ENCODE measurements at regions not wholly inside any gene's neighbourhood (a gene's known extent, or its start where the extent isn't known, plus 50 kb on each side); places are given as distances from the start of the nearest gene placed in this dataset.
"Not testable (repeated sequence)": the region's sequence is repeated elsewhere in the genome, so short reads cannot be mapped to it uniquely, and the experiment has no call there.

GRCh38 chr11:67826028-67826950 is 151.9 kb upstream of the ALDH3B2 start:
- POLR2A ChIA-PET; CTCF ChIA-PET; DNase-seq (ENCODE audit: extremely low spot score): not testable (repeated sequence)
- TF ChIP-seq L3MBTL2 (conservative IDR thresholded peaks at IDR 0.05) = peak; percentile 17; the same call in 1 of the 2 replicates

GRCh38 chr11:67824861-67825260 is 150.4 kb upstream of the ALDH3B2 start:
- POLR2A ChIA-PET; DNase-seq (ENCODE audit: extremely low spot score); CTCF ChIA-PET: not testable (repeated sequence)

GRCh38 chr11:67820081-67820480 is 145.7 kb upstream of the ALDH3B2 start:
- DNase-seq (ENCODE audit: extremely low spot score) = no peak
- TF ChIP-seq SP1 (IDR thresholded peaks at IDR 0.05) = no peak
- TF ChIP-seq SUZ12 (IDR thresholded peaks at IDR 0.05) = no peak
- TF ChIP-seq NFRKB (IDR thresholded peaks at IDR 0.05) = no peak
- TF ChIP-seq LEF1 (IDR thresholded peaks at IDR 0.05; ENCODE audit: borderline replicate concordance) = no peak
- TF ChIP-seq ZNF384 (IDR thresholded peaks at IDR 0.05) = no peak
- no peak for TF ChIP-seq L3MBTL2 (conservative IDR thresholded peaks at IDR 0.05)
- TF ChIP-seq TARDBP (IDR thresholded peaks at IDR 0.05) = no peak
- ChIA-PET POLR2A (no interaction called here), CTCF (no interaction called here)

GRCh38 chr11:67817558-67817957 is 143.1 kb upstream of the ALDH3B2 start:
- DNase-seq (ENCODE audit: extremely low spot score); CTCF ChIA-PET; POLR2A ChIA-PET: not testable (repeated sequence)

- DNase-seq (ENCODE audit: extremely low spot score); CTCF ChIA-PET; POLR2A ChIA-PET: not testable (repeated sequence)
Measured at GRCh38 chr11:67809301-67809700, 134.9 kb upstream of the ALDH3B2 start.

GRCh38 chr11:67807896-67808295 is 133.5 kb upstream of the ALDH3B2 start:
- DNase-seq (ENCODE audit: extremely low spot score); POLR2A ChIA-PET; CTCF ChIA-PET: not testable (repeated sequence)

GRCh38 chr11:67806728-67807235 is 132.4 kb upstream of the ALDH3B2 start:
- POLR2A ChIA-PET; DNase-seq (ENCODE audit: extremely low spot score); CTCF ChIA-PET: not testable (repeated sequence)

- DNase-seq (ENCODE audit: extremely low spot score); CTCF ChIA-PET; POLR2A ChIA-PET: not testable (repeated sequence)
Measured at GRCh38 chr11:67806183-67806582, 131.8 kb upstream of the ALDH3B2 start.

- CTCF ChIA-PET, POLR2A ChIA-PET: not testable (repeated sequence)
- peak; percentile 91 for DNase-seq (ENCODE audit: extremely low spot score)
Measured at GRCh38 chr11:67805253-67806126, 131.1 kb upstream of the ALDH3B2 start.

GRCh38 chr11:67804435-67805252 is 130.2 kb upstream of the ALDH3B2 start:
- CTCF ChIA-PET; DNase-seq (ENCODE audit: extremely low spot score); POLR2A ChIA-PET: not testable (repeated sequence)
- TF ChIP-seq L3MBTL2 (conservative IDR thresholded peaks at IDR 0.05) = peak; percentile 52

- DNase-seq (ENCODE audit: extremely low spot score); CTCF ChIA-PET; POLR2A ChIA-PET: not testable (repeated sequence)
Measured at GRCh38 chr11:67803519-67803918, 129.1 kb upstream of the ALDH3B2 start.

- POLR2A ChIA-PET; DNase-seq (ENCODE audit: extremely low spot score); CTCF ChIA-PET: not testable (repeated sequence)
Measured at GRCh38 chr11:67803055-67803454, 128.6 kb upstream of the ALDH3B2 start.

GRCh38 chr11:67802623-67803022 is 128.2 kb upstream of the ALDH3B2 start:
- DNase-seq (ENCODE audit: extremely low spot score); POLR2A ChIA-PET; CTCF ChIA-PET: not testable (repeated sequence)

- DNase-seq (ENCODE audit: extremely low spot score); CTCF ChIA-PET; POLR2A ChIA-PET: not testable (repeated sequence)
Measured at GRCh38 chr11:67801397-67801796, 127.0 kb upstream of the ALDH3B2 start.

- DNase-seq (ENCODE audit: extremely low spot score); POLR2A ChIA-PET: not testable (repeated sequence)
- CTCF ChIA-PET = interaction anchor here (0.6 kb wide), 1 partner anchor 858 kb away, joined by 3 read pairs; no protein-coding TSS in a partner anchor
Measured at GRCh38 chr11:67800591-67800990, 126.2 kb upstream of the ALDH3B2 start.

GRCh38 chr11:67799808-67800207 is 125.4 kb upstream of the ALDH3B2 start:
- POLR2A ChIA-PET = not testable (repeated sequence)
- CTCF ChIA-PET = interaction anchor here (0.6 kb wide), 1 partner anchor 857 kb away, joined by 3 read pairs; no protein-coding TSS in a partner anchor

More at GRCh38 chr11:67799808-67800207, 125.4 kb upstream of the ALDH3B2 start:
- not testable (repeated sequence) for DNase-seq (ENCODE audit: extremely low spot score)

Measured in HEK293T (cell line).